Loucy (cell line): ENCODE measurements at regions not wholly inside any gene's neighbourhood (a gene's known extent, or its start where the extent isn't known, plus 50 kb on each side); places are given as distances from the start of the nearest gene placed in this dataset.

ENCODE experiments used
- H2AFZ ChIP-seq: fragments of 200-600 bp; sonication (generic); 2 replicates; pipeline ENCODE4 v1.6.0; 2016; ENCODE audit warnings: antibody characterized with exemption, mild to moderate bottlenecking, low read length, moderate library complexity
- H3F3A ChIP-seq: fragments of 200-600 bp; 2 replicates; pipeline ENCODE4 v1.6.0; 2016; ENCODE audit warnings: antibody characterized with exemption, low read depth, mild to moderate bottlenecking
- H3K27me3 ChIP-seq: fragments of 200-600 bp; sonication (generic); 2 replicates; pipeline ENCODE4 v1.6.1; 2014; ENCODE audit warnings: low read length, mild to moderate bottlenecking; ENCODE audit not compliant: insufficient read depth, poor library complexity, severe bottlenecking
- H3K36me3 ChIP-seq: fragments of 200-600 bp; sonication (generic); 2 replicates; pipeline ENCODE4 v1.6.1; 2016; ENCODE audit warnings: low read length; ENCODE audit not compliant: insufficient read depth
- H3K4me1 ChIP-seq: fragments of 200-600 bp; sonication (generic); 2 replicates; pipeline ENCODE4 v1.5.1; 2014; ENCODE audit warnings: low read length, mild to moderate bottlenecking; ENCODE audit not compliant: insufficient read depth, poor library complexity, severe bottlenecking
- H3K4me2 ChIP-seq: fragments of 200-600 bp; sonication (generic); 2 replicates; pipeline ENCODE4 v1.6.0; 2014; ENCODE audit warnings: antibody characterized with exemption, low read length, low read depth, mild to moderate bottlenecking; ENCODE audit not compliant: poor library complexity, severe bottlenecking
- H3K4me3 ChIP-seq: fragments of 200-600 bp; sonication (generic); 2 replicates; pipeline ENCODE4 v1.5.1; 2014; ENCODE audit warnings: low read length, mild to moderate bottlenecking, mixed read lengths; ENCODE audit not compliant: poor library complexity, severe bottlenecking
- H3K79me2 ChIP-seq: fragments of 200-600 bp; sonication (generic); 2 replicates; pipeline ENCODE4 v1.6.1; 2014; ENCODE audit warnings: low read length; ENCODE audit not compliant: insufficient read depth
- H3K9ac ChIP-seq: fragments of 200-600 bp; sonication (generic); 2 replicates; pipeline ENCODE4 v1.6.0; 2014; ENCODE audit warnings: mild to moderate bottlenecking, low read depth, low read length, moderate library complexity; ENCODE audit not compliant: poor library complexity, severe bottlenecking
- H3K9me2 ChIP-seq: fragments of 200-600 bp; sonication (generic); replicated peaks from 2 replicates; pipeline ENCODE4 v1.6.1; 2016; ENCODE audit warnings: low read depth, low read length, mixed read lengths
- H3K9me3 ChIP-seq: fragments of 200-600 bp; sonication (generic); 2 replicates; pipeline ENCODE4 v1.6.1; 2014; ENCODE audit warnings: mild to moderate bottlenecking, antibody characterized with exemption, low read length, low read depth; ENCODE audit not compliant: insufficient read depth
- H4K20me1 ChIP-seq: fragments of 200-600 bp; sonication (generic); 2 replicates; pipeline ENCODE4 v1.6.0; 2014; ENCODE audit warnings: antibody characterized with exemption, low read length, mild to moderate bottlenecking; ENCODE audit not compliant: insufficient read depth, poor library complexity, severe bottlenecking
- EZH2phosphoT487 ChIP-seq: fragments of 200-600 bp; IDR thresholded peaks from 2 replicates; pipeline ENCODE4 v1.6.1; 2018; ENCODE audit warnings: antibody characterized with exemption, mild to moderate bottlenecking, moderate library complexity, borderline replicate concordance
- TF ChIP-seq, protein P1 (sequence below): fragments of 200-600 bp; sonication (generic); conservative IDR thresholded peaks from 2 replicates; pipeline ENCODE4 v1.5.1; 2014; ENCODE audit warnings: mild to moderate bottlenecking, antibody characterized with exemption, low read length

DNA sequence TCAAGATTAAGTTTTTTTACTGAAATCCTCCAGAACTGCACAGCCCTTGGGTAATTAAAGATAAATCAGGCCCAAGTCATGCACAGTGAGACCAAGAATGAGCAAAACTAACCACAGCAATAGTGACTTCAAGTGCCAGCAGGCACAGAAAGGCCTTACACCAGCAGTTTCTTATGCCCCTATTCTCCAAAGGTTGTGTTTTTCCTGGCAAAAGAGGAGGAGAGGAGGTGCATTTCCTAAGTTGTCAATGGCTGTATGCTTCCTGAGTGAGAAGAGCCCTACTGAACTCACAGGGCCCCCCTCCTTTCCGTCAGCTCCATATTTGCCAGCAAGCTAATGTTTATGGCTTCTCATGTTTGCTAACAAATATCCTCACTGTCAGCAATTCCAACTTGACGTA lies 418.7 kb upstream of the INTU start:
- no peaks in the 10 kb centered on the region for H3F3A ChIP-seq
- TF ChIP-seq, protein P1, sequence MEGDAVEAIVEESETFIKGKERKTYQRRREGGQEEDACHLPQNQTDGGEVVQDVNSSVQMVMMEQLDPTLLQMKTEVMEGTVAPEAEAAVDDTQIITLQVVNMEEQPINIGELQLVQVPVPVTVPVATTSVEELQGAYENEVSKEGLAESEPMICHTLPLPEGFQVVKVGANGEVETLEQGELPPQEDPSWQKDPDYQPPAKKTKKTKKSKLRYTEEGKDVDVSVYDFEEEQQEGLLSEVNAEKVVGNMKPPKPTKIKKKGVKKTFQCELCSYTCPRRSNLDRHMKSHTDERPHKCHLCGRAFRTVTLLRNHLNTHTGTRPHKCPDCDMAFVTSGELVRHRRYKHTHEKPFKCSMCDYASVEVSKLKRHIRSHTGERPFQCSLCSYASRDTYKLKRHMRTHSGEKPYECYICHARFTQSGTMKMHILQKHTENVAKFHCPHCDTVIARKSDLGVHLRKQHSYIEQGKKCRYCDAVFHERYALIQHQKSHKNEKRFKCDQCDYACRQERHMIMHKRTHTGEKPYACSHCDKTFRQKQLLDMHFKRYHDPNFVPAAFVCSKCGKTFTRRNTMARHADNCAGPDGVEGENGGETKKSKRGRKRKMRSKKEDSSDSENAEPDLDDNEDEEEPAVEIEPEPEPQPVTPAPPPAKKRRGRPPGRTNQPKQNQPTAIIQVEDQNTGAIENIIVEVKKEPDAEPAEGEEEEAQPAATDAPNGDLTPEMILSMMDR: no peak
- H3K9ac ChIP-seq: no peak overlapping the region
- H3K36me3 ChIP-seq: no peaks in the 10 kb centered on the region
- no peaks in the 10 kb centered on the region for H3K79me2 ChIP-seq
- H3K27me3 ChIP-seq: no peaks in the 10 kb centered on the region
- no peaks in the 10 kb centered on the region for H3K9me3 ChIP-seq
- no peak overlapping the region for H2AFZ ChIP-seq
- no peak overlapping the region for H3K4me3 ChIP-seq
- no peaks in the 10 kb centered on the region for H4K20me1 ChIP-seq
- no peaks in the 10 kb centered on the region for H3K4me1 ChIP-seq
- no peak overlapping the region for H3K4me2 ChIP-seq
- no peaks in the 10 kb centered on the region for H3K9me2 ChIP-seq

DNA sequence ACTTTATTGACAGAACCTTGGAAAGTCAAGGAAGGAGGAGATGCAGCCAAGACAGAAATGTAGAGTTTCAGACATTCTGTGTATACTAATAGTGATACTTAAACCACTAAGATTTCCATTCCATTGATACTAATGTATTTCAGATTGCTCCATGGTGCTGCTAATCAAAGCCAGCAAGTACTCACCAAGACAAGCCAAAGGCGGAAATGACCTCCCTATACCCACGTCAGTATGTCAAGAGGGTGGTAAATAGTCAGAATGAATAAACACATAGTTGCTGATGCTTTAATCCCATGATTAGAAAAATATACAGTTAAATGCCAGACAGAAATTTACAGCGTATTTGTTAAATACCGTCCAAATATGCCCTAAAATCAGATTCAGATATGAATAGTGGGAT lies 417.8 kb upstream of the INTU start:
- H3K4me1 ChIP-seq: no peaks in the 10 kb centered on the region

DNA sequence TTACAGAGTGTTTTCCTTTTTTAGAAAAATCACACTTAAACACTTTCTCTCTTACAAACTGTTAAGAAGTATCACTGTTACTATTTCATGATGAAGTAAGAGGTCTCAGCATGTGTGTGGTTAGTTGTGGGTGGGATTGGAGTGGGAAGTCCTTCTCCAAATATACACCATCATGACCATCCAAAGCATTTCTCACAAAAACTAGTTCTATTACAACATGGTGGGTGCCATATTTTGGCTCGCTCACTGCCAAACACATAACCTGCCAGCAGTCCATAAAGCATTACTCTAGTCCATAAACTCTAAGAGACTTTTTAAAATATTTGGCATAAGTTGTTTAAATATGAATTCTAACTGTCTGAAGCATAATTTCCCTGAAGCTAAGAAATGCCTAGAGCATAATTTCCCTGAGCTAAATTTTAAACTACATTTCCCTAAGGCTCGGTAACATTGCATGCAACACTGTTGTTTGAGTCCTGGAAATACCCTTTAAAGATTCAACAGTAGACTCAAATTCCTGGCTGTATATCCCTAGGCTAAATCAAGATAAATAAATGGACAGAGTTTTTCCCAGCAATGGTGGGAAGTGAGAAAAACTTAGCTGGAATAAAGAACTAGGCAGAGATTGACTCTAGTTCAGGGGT lies 415.0 kb upstream of the INTU start:
- no peaks in the 10 kb centered on the region; the same call in 1 of the 2 replicates for H3K9me3 ChIP-seq
- no peak for TF ChIP-seq EZH2phosphoT487
- TF ChIP-seq, protein P1: no peak
- H4K20me1 ChIP-seq: no peaks in the 10 kb centered on the region

More for the DNA sequence above, 417.8 kb upstream of the INTU start:
- TF ChIP-seq, protein P1: no peak
- no peak for TF ChIP-seq EZH2phosphoT487
- no peak overlapping the region for H3K9ac ChIP-seq
- no peaks in the 10 kb centered on the region for H3K36me3 ChIP-seq
- H3K79me2 ChIP-seq: no peaks in the 10 kb centered on the region
- no peak overlapping the region for H3K4me2 ChIP-seq
- H4K20me1 ChIP-seq: no peaks in the 10 kb centered on the region
- H3K9me2 ChIP-seq: no peaks in the 10 kb centered on the region
- no peaks in the 10 kb centered on the region for H3F3A ChIP-seq
- H3K4me3 ChIP-seq: no peak overlapping the region
- H3K9me3 ChIP-seq: no peaks in the 10 kb centered on the region; the same call in 1 of the 2 replicates
- no peaks in the 10 kb centered on the region for H3K27me3 ChIP-seq
- H2AFZ ChIP-seq: no peak overlapping the region

More for the DNA sequence above, 415.0 kb upstream of the INTU start:
- Histone ChIP-seq H3K4me1 (no peaks in the 10 kb centered on the region), H3K36me3 (no peaks in the 10 kb centered on the region), H3K9me2 (no peaks in the 10 kb centered on the region), H3F3A (no peaks in the 10 kb centered on the region), H3K27me3 (no peaks in the 10 kb centered on the region), H3K4me2 (no peak overlapping the region), H3K9ac (no peak overlapping the region), H3K79me2 (no peaks in the 10 kb centered on the region), H3K4me3 (no peak overlapping the region), H2AFZ (no peak overlapping the region)
